ENCODE measurements at regions not wholly inside any gene's neighbourhood (a gene's known extent, or its start where the extent isn't known, plus 50 kb on each side); places are given as distances from the start of the nearest gene placed in this dataset.

DNA sequence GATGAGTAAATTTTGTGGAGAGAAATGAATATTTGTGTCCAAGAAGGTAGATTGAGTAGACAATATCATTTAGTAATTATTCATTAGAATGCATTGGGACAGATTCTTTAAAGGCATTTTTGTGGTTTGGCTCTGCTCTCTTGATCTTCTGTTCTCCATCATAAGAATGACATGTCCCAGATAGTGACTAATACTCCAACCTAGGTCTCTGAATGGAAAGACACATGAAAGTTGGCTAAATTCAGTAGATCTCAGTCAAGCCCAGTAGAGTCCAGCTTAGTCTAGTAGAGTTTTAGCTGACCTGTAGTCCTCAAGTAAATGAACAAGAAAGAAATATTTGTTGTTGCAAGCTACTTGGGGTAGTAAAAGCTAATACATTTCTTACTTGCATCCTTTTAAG is 61.8 kb upstream of the DNAH14 start:
- DNase-seq (ENCODE audit: insufficient read length): no peak
- TF ChIP-seq TAF1 (IDR thresholded peaks at IDR 0.05; ENCODE audit: borderline replicate concordance, low read depth, low read length): no peak
- no peak for TF ChIP-seq POLR2AphosphoS5 (IDR thresholded peaks at IDR 0.05; ENCODE audit: low read depth, low read length)
- TF ChIP-seq POLR2A (IDR thresholded peaks at IDR 0.05; ENCODE audit: low read depth, low read length): no peak
- FAIRE-seq: no peak

DNA sequence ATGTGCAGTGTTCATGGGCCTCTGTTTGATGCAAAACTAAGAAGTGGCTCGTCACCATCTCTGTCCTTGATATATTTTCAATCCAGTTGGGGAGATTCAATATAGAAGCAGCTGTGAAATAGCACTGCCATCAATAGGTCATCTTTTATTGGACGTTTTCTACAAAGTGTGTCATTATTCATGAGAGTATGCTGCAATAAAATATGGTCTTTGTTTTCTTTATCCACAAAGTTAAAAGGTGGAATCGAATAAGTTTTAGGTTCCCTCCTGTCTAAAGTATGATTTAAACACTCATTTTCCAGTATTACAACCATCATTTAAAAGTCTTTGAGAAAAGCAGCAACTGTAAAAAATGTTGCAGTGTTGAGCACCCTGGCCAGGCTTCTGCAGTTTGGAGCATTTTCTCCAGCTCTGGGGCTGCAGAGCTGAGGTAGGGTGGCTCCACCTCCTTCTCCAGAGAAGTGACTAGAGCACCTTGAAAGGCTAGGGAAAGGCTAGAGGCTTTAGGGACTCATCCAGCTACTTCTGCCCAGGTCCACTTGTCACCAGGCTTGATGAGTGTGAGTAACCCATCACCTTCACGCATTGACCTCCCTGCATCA is 56.5 kb upstream of the DNAH14 start:
- DNase-seq (ENCODE audit: insufficient read length): no peak
- no peak for FAIRE-seq
- TF ChIP-seq POLR2A (IDR thresholded peaks at IDR 0.05; ENCODE audit: low read depth, low read length): no peak
- no peak for TF ChIP-seq POLR2AphosphoS5 (IDR thresholded peaks at IDR 0.05; ENCODE audit: low read depth, low read length)
- no peak for TF ChIP-seq TAF1 (IDR thresholded peaks at IDR 0.05; ENCODE audit: borderline replicate concordance, low read depth, low read length)

DNA sequence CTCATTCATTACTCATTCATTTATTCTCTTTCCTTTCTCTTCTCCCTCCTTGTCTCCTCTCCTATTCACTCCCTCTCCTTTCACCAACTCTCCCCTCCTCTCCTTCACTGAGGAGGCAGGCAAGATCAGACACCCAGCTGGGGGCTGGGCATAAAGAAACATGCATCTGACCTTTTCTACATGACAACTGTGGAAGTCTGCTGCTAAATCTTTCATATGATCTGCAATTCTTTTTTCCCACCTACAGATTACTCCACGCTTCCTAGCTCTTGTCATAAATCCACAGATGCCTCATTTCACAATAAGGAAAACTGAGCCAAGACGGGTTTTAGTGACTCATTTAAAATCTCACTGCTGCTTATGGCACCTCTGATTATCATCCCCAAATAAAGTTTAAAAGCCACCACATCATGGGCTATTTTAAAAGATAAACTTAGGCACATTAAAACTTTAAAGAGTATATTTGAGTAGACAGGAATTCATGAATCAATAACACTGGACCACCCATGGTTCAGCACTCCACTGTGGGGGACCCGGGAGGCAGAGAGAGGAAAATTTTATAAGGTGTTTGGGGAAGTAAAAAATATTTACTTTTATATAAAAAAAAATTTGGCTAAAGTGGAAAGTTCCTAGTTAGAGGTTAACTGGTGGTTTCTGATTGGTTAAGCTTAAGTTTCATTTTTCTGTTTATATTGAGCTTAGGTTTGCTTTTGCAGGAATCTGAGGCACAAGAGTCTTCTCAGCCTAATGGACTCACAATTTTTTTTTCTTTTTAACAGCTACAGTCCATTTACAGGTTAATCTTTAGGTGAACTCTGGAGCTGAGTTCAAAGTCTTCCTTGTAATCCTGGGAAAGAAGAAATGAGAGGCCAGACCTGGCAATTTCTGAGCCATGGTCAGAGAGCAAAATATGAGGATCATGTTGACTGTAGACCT is 55.8 kb upstream of the DNAH14 start:
- no peak for DNase-seq (ENCODE audit: insufficient read length)
- FAIRE-seq: no peak
- TF ChIP-seq POLR2AphosphoS5 (IDR thresholded peaks at IDR 0.05; ENCODE audit: low read depth, low read length): no peak
- TF ChIP-seq TAF1 (IDR thresholded peaks at IDR 0.05; ENCODE audit: borderline replicate concordance, low read depth, low read length): no peak
- TF ChIP-seq POLR2A (IDR thresholded peaks at IDR 0.05; ENCODE audit: low read depth, low read length): no peak

DNA sequence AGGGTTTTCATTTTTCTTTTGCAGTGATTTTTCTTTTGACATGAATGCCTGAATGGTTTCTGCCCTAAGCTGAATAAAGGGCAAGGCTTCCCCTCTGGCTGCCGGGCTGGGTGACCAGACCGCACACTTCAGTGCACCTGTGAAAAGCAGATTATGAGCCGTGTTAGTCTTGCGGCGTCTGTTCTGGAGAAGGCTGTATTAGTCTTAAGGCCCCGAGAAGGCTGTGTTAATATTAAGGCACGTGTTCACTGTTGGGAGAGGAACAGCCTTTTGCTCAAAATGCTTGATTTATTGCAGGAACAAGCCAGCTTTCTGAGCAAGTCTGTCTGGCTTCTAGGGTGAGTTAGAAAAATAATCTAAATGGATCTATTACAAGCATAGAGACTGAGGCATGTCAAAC is 54.7 kb upstream of the DNAH14 start:
- no peak for FAIRE-seq
- no peak for TF ChIP-seq TAF1 (IDR thresholded peaks at IDR 0.05; ENCODE audit: borderline replicate concordance, low read depth, low read length)
- no peak for TF ChIP-seq POLR2A (IDR thresholded peaks at IDR 0.05; ENCODE audit: low read depth, low read length)
- TF ChIP-seq POLR2AphosphoS5 (IDR thresholded peaks at IDR 0.05; ENCODE audit: low read depth, low read length): no peak
- no peak for DNase-seq (ENCODE audit: insufficient read length)

DNA sequence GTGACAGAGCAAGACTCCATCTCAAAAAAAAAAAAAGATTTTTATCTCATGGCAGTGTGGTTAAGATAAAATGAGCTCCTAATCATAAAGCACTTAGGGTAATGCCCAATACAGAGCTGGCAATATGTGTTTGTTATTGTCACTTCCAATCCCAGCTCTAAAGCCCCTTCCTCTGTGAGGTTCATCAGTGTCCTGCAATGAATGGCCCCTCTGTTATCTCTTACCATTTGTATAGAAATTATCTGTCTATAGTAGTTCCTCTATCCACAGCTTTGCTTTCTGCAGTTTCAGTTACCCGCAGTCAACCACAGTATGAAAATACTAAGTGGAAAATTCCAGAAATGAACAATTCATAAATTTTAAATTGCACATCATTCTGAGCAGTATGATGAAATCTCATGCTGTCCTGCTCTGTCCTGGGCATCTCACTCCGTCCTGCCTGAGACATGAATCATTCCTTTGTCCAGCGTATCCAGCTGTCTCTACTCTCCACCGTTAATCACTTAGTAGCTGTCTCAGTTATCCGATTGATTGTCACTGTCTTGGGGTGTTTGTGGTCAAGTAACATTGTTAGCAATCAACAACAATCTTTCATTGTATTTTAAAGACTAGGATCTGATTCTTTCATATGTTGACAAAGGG is 50.2 kb upstream of the DNAH14 start:
- DNase-seq (ENCODE audit: insufficient read length) (no peak), FAIRE-seq (no peak)

More for the DNA sequence above, 50.2 kb upstream of the DNAH14 start:
- TF ChIP-seq TAF1 (IDR thresholded peaks at IDR 0.05; ENCODE audit: borderline replicate concordance, low read depth, low read length): no peak
- TF ChIP-seq POLR2AphosphoS5 (IDR thresholded peaks at IDR 0.05; ENCODE audit: low read depth, low read length): no peak
- no peak for TF ChIP-seq POLR2A (IDR thresholded peaks at IDR 0.05; ENCODE audit: low read depth, low read length)
